Inflammatory macrophage treated with lipopolysaccharide for 4 hours (primary cell): ENCODE measurements at regions not wholly inside any gene's neighbourhood (a gene's known extent, or its start where the extent isn't known, plus 50 kb on each side); places are given as distances from the start of the nearest gene placed in this dataset.

Source experiments
- DNase-seq: peaks from one replicate; pipeline ENCODE4 v3.0.0-alpha.2; 2020

DNA sequence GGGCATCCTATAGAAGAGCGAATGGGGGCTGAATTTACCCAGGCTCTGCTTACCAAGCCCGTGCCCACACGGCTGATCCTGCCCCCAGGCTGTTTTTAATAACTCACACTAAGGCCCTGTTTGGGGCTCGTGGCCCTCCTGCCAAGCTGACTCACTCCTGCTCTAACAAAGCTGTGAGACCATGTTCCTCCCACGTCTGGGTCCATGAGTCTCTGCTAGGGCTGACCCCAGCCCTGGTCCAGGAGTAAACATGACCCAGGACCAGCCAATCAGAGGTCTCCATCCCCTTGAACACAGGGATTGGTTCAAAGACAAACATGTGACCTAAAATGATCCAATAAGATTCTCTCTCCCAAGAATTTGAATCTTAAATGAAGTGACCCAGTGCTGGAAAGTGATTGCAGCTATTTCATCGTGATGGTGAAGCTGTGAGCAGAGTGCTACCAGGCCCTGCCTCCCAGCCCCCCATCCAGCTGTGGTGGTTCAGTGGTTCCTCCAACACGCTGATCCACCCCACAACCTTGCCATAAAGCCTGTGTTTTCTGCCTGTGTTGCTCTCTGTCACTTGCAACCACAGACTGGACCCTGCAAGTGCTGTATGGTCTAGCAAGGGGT, 57.2 kb downstream of the C16orf82 start:
- no peak for DNase-seq

DNA sequence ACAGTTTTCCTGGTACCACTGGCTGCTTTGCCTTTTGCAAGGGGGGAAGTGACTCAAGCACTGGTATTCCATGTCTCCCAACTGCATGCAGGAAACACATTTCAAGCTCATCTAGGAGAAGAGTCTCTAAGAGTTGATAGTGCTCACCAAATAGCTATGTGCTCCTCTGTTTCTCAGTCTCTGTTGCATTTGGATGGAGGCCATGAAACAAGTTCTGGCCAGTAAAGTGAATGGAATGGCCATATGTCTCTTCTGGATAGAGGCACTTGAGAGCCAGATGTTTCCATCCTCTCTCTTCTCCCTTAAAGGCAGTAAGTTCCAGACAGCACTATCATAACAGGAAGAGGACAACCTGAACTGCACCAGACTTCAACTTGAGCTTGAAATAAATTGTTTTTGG, 60.6 kb downstream of the C16orf82 start:
- DNase-seq = no peak

DNA sequence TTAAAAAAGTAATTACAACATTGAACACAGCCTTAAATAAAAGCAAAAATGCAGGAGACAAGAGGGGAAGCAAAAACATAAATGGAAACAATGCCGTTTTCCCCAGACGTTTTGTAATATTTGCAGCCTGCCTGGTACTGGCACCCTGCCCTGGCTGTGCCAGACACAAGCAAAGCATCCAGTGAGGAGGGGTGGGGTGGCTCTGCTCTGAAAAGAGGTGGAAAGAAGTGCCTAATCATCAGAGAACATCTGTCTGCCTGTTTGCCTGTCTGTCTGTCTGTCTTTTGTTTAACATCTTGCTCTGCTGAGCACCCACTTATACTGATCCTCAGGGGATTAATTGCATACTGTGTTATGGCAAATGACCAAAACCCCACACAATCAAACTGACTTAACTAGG, 62.7 kb downstream of the C16orf82 start:
- DNase-seq = no peak

DNA sequence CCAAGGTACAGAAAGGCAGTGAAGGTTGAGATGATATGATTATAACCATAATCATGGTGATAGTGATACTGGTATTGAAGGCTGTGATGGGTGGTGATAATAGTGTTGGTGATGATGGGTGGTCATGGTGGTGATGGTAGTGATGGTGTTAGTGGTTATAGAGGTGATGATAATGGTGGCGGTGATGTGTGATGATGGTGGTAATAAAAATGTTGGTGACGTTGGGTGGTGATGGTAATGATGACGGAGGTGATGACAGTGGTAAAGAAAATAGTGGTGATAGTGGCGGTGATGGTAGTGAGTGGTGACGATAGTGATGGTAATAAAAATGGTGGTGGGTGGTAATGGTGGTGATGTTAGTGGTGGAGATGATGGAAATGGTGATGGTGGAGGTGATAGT, 65.1 kb upstream of the KDM8 start:
- DNase-seq = no peak

DNA sequence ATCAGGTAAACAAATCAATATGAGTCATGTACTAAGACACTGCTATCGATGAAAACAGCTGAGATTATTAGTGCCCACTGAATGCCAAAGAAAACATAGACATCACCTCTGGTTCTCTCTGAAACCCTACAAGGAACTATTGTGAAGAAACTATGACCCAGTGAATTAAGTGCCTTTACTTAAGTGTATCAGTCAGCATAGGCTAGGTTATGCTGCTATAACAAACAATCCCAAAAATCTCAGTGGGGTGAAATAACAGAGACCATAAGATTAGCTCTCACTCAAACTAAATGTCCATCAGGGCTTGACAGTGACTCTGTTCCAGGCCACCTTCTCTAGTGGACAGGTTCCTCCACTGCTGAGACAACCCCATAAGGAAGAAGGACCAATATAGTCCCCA, 57.7 kb upstream of the KDM8 start:
- no peak for DNase-seq

DNA sequence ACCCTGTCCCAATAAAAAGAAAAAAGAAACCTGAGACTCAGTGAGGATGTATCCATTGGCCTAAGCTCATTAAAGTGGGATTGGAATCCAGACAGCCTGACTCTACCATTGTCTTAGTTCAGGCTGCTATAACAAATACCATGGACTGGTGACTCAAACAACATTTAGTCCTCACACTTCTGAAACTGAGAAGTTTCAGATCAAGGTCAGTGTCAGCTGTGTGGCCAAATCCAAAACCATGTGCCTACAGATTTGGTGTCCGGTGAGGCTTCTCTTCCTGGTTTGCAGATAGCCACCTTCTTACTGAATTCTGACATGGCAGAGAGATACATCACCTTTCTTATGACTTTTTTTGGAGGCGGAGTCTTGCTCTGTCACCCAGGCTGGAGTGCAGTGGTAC, 53.3 kb upstream of the KDM8 start:
- DNase-seq = no peak

DNA sequence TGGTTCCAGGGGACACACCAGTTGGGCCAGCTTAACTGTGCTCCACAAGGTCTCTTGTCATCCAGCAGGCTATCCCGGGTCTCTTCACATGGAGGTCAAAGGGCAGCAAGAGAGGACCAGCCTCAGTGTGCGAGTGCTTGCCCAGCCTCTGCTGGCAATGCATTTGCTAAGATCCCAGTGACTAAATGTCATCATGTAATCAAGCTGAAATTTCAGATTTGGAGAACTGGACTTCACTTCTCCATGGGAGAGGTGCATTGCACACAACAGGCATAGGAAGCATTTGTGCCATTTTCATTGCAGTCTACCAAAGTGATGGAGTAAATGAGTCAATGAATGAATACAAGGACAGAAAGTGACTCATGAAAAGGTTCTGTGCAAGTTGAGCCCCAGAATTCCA, 51.2 kb upstream of the KDM8 start:
- peak; percentile 46 for DNase-seq

DNA sequence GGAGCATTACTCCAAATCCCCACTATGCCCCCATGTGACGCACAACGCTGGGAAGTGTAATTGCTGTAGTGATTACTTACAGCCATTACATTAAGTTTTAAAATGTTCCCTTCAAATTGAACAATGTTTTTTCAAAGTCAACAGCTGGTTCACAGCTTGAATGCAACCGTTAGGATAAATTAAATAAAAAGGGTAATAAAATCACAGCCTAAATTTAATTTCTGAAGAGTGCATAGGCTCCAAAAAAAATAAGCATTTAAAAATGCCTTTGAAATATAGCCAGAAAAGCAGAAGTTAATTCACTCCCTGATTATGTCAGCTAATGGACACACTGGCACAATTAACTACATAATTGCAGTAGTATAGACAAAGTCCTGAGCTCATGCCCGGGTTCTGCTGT, 50.5 kb upstream of the KDM8 start:
- no peak for DNase-seq
